GM19463 (cell line): ENCODE measurements at regions not wholly inside any gene's neighbourhood (a gene's known extent, or its start where the extent isn't known, plus 50 kb on each side); places are given as distances from the start of the nearest gene placed in this dataset.
"Not testable (repeated sequence)": the region's sequence is repeated elsewhere in the genome, so short reads cannot be mapped to it uniquely, and the experiment has no call there.

Source experiments
- ATAC-seq: cut with Tn5 transposase; IDR thresholded peaks from one replicate; pipeline ENCODE4 v1.9.1; 2021; ENCODE audit warnings: mild to moderate bottlenecking, moderate library complexity; ENCODE audit not compliant: unreplicated experiment

GRCh38 chr11:97102180-97102579 is 712.4 kb downstream of the JRKL start:
- ATAC-seq = not testable (repeated sequence)

GRCh38 chr11:97107604-97108003 is 717.8 kb downstream of the JRKL start:
- ATAC-seq = peak; percentile 63

GRCh38 chr11:97109078-97109477 is 719.3 kb downstream of the JRKL start:
- ATAC-seq = no peak

- ATAC-seq = no peak
Observed at GRCh38 chr11:97110376-97110775, 720.6 kb downstream of the JRKL start.

- no peak for ATAC-seq
Observed at GRCh38 chr11:97111559-97111958, 721.7 kb downstream of the JRKL start.

- ATAC-seq = no peak
Observed at GRCh38 chr11:97118614-97119200, 728.9 kb downstream of the JRKL start.

- no peak for ATAC-seq
Observed at GRCh38 chr11:97123237-97123636, 733.4 kb downstream of the JRKL start.

GRCh38 chr11:97136067-97136466 is 746.3 kb downstream of the JRKL start:
- no peak for ATAC-seq

GRCh38 chr11:97140885-97141494 is 751.2 kb downstream of the JRKL start:
- ATAC-seq = no peak

- no peak for ATAC-seq
Observed at GRCh38 chr11:97143463-97143862, 753.6 kb downstream of the JRKL start.

GRCh38 chr11:97149741-97150140 is 759.9 kb downstream of the JRKL start:
- ATAC-seq = no peak

- ATAC-seq = no peak
Observed at GRCh38 chr11:97157221-97157740, 767.5 kb downstream of the JRKL start.

- no peak for ATAC-seq
Observed at GRCh38 chr11:97158243-97158642, 768.4 kb downstream of the JRKL start.

GRCh38 chr11:97163631-97164191 is 773.9 kb downstream of the JRKL start:
- ATAC-seq = no peak

- no peak for ATAC-seq
Observed at GRCh38 chr11:97201743-97202612, 812.2 kb downstream of the JRKL start.

- no peak for ATAC-seq
Observed at GRCh38 chr11:97202613-97203292, 812.9 kb downstream of the JRKL start.

GRCh38 chr11:97218011-97218410 is 828.2 kb downstream of the JRKL start:
- ATAC-seq = no peak

GRCh38 chr11:97223647-97224046 is 833.8 kb downstream of the JRKL start:
- no peak for ATAC-seq

GRCh38 chr11:97224396-97224795 is 834.6 kb downstream of the JRKL start:
- ATAC-seq = no peak

GRCh38 chr11:97225794-97226193 is 836.0 kb downstream of the JRKL start:
- ATAC-seq = no peak

- ATAC-seq = no peak
Observed at GRCh38 chr11:97229936-97230335, 840.1 kb downstream of the JRKL start.
